ENCODE measurements at regions not wholly inside any gene's neighbourhood (a gene's known extent, or its start where the extent isn't known, plus 50 kb on each side); places are given as distances from the start of the nearest gene placed in this dataset.

GRCh38 chr5:135745897-135746500, 88.5 kb upstream of the SLC25A48 start:
- TF ChIP-seq, protein P1, sequence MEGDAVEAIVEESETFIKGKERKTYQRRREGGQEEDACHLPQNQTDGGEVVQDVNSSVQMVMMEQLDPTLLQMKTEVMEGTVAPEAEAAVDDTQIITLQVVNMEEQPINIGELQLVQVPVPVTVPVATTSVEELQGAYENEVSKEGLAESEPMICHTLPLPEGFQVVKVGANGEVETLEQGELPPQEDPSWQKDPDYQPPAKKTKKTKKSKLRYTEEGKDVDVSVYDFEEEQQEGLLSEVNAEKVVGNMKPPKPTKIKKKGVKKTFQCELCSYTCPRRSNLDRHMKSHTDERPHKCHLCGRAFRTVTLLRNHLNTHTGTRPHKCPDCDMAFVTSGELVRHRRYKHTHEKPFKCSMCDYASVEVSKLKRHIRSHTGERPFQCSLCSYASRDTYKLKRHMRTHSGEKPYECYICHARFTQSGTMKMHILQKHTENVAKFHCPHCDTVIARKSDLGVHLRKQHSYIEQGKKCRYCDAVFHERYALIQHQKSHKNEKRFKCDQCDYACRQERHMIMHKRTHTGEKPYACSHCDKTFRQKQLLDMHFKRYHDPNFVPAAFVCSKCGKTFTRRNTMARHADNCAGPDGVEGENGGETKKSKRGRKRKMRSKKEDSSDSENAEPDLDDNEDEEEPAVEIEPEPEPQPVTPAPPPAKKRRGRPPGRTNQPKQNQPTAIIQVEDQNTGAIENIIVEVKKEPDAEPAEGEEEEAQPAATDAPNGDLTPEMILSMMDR (IDR thresholded peaks at IDR 0.05; ENCODE audit: borderline replicate concordance, extremely low read depth, low read length, poor library complexity, severe bottlenecking): no peak
- TF ChIP-seq EZH2 (IDR thresholded peaks at IDR 0.05; ENCODE audit: borderline replicate concordance, low read depth, low read length, severe bottlenecking): no peak

Measured in DND-41 (cell line).